ENCODE measurements at regions not wholly inside any gene's neighbourhood (a gene's known extent, or its start where the extent isn't known, plus 50 kb on each side); places are given as distances from the start of the nearest gene placed in this dataset.

GRCh38 chr3:18758047-18758704 is 333.0 kb upstream of the SATB1 start:
- Histone ChIP-seq H3K27me3 (ENCODE audit: control insufficient read depth in 1 of 2, insufficient read depth in 2 of 2, low read length in 2 of 2) (no peaks in the 10 kb centered on the region), H3K27ac (ENCODE audit: low read depth in 1 of 2, low read length in 2 of 2) (no peak overlapping the region), H3K9me3 (ENCODE audit: control insufficient read depth in 1 of 2, insufficient read depth in 1 of 2, low read length in 2 of 2) (no peaks in the 10 kb centered on the region), H3K36me3 (ENCODE audit: insufficient read depth, low read length) (no peaks in the 10 kb centered on the region), H3K4me3 (ENCODE audit: low read length) (no peak overlapping the region), H3K4me1 (ENCODE audit: insufficient read depth, low read length) (no peaks in the 10 kb centered on the region)
- POLR2A ChIA-PET = interaction anchor here (0.6 to 2.6 kb wide), 25 partner anchors 9 to 356 kb away, joined by 3 to 30 read pairs (median 4); partner anchors contain the start of gene SATB1
- CTCF ChIA-PET = interaction anchor here (0.5 to 2.9 kb wide), 30 partner anchors 9 to 407 kb away, joined by 3 to 38 read pairs (median 4); no protein-coding TSS in a partner anchor
- no peaks in the 10 kb centered on the region for H3K36me3 Mint-ChIP-seq (ENCODE audit: low read depth)
- H3K4me3 Mint-ChIP-seq = peak overlapping the region; percentile 5
- no peaks in the 10 kb centered on the region for H3K9me3 Mint-ChIP-seq
- DNase-seq (peak in 7 of 14 experiments; percentile 3 to 90 (median 47)), ATAC-seq (ENCODE audit: poor library complexity) (peak; percentile 97)
- peak overlapping the region; percentile 21 for H3K27ac Mint-ChIP-seq
- TF ChIP-seq CTCF (IDR thresholded peaks at IDR 0.05) = peak; percentile 83
- intact Hi-C loops (cut with DNase I, micrococcal nuclease) = loop anchor here (1.0 to 5.0 kb wide), 4 partner anchors 41 to 331 kb away; partner anchors contain the start of gene SATB1 (in 1 of the 2)
- H3K4me1 Mint-ChIP-seq (ENCODE audit: low read depth) = peaks cover 56% of the 10 kb centered on the region
- H3K27me3 Mint-ChIP-seq = no peaks in the 10 kb centered on the region

GRCh38 chr3:18757476-18757875 is 332.3 kb upstream of the SATB1 start:
- CTCF ChIA-PET = interaction anchor here (0.6 to 2.9 kb wide), 27 partner anchors 8 to 385 kb away, joined by 3 to 38 read pairs (median 4); no protein-coding TSS in a partner anchor
- H3K4me3 Mint-ChIP-seq = peak overlapping the region; percentile 5

More at GRCh38 chr3:18757476-18757875, 332.3 kb upstream of the SATB1 start:
- POLR2A ChIA-PET = interaction anchor here (0.7 to 2.6 kb wide), 23 partner anchors 9 to 356 kb away, joined by 3 to 30 read pairs (median 4); partner anchors contain the start of gene SATB1
- Mint-ChIP-seq H3K9me3 (no peaks in the 10 kb centered on the region), H3K36me3 (ENCODE audit: low read depth) (no peaks in the 10 kb centered on the region), H3K27me3 (no peaks in the 10 kb centered on the region), H3K4me1 (ENCODE audit: low read depth) (peaks cover 63% of the 10 kb centered on the region), H3K27ac (peak overlapping the region; percentile 21)
- no peak overlapping the region for H3K27ac ChIP-seq (ENCODE audit: low read depth in 1 of 2, low read length in 2 of 2)
- H3K4me3 ChIP-seq (ENCODE audit: low read length) = no peak overlapping the region
- no peaks in the 10 kb centered on the region for H3K36me3 ChIP-seq (ENCODE audit: insufficient read depth, low read length)
- ATAC-seq (ENCODE audit: poor library complexity) (no peak), DNase-seq (no peak)
- no peaks in the 10 kb centered on the region for H3K27me3 ChIP-seq (ENCODE audit: control insufficient read depth in 1 of 2, insufficient read depth in 2 of 2, low read length in 2 of 2)
- no peaks in the 10 kb centered on the region for H3K9me3 ChIP-seq (ENCODE audit: control insufficient read depth in 1 of 2, insufficient read depth in 1 of 2, low read length in 2 of 2)
- intact Hi-C loops (cut with DNase I, micrococcal nuclease) = loop anchor here (5.0 kb wide), 2 partner anchors 40 to 330 kb away; partner anchors contain the start of gene SATB1 (in 1 of the 2)
- no peaks in the 10 kb centered on the region for H3K4me1 ChIP-seq (ENCODE audit: insufficient read depth, low read length)
- no peak for TF ChIP-seq CTCF (IDR thresholded peaks at IDR 0.05)

Data from CD4-positive, alpha-beta T cell (primary cell).